ENCODE measurements at regions not wholly inside any gene's neighbourhood (a gene's known extent, or its start where the extent isn't known, plus 50 kb on each side); places are given as distances from the start of the nearest gene placed in this dataset.

GRCh38 chr6:114989279-114989964 is 646.6 kb upstream of the HS3ST5 start (continued):
- TF ChIP-seq, protein P1, sequence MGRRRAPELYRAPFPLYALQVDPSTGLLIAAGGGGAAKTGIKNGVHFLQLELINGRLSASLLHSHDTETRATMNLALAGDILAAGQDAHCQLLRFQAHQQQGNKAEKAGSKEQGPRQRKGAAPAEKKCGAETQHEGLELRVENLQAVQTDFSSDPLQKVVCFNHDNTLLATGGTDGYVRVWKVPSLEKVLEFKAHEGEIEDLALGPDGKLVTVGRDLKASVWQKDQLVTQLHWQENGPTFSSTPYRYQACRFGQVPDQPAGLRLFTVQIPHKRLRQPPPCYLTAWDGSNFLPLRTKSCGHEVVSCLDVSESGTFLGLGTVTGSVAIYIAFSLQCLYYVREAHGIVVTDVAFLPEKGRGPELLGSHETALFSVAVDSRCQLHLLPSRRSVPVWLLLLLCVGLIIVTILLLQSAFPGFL (CRISPR knock-in tag; IDR thresholded peaks at IDR 0.05), result no peak
- TF ChIP-seq HNRNPL (IDR thresholded peaks at IDR 0.05; ENCODE audit: low read depth, low read length) (no peak), ZNF274 (IDR thresholded peaks at IDR 0.05; ENCODE audit: borderline replicate concordance, low read depth, low read length) (no peak), CTCF (IDR thresholded peaks at IDR 0.05 in 2 of 3, conservative IDR thresholded peaks at IDR 0.05 in 1 of 3; ENCODE audit: insufficient read depth in 2 of 3, low read depth in 1 of 3, low read length in 3 of 3) (no peak), CCNT2 (IDR thresholded peaks at IDR 0.05; ENCODE audit: borderline replicate concordance, extremely low read depth, insufficient read length, low read depth, low read length) (no peak)

- Histone ChIP-seq H3K9me3 (replicated peaks; ENCODE audit: control insufficient read depth, insufficient read depth, low read depth, low read length) (no peaks in the 10 kb centered on the region; the same call in 1 of the 2 replicates), H3K79me2 (ENCODE audit: control insufficient read depth, insufficient read depth, low read length) (no peaks in the 10 kb centered on the region), H3K27ac (ENCODE audit: extremely low read depth, low read depth, low read length) (no peak overlapping the region), H3K27me3 (ENCODE audit: control insufficient read depth in 2 of 2, insufficient read depth in 2 of 2, low read length in 2 of 2) (no peaks in the 10 kb centered on the region), H4K20me1 (replicated peaks; ENCODE audit: control insufficient read depth, insufficient read depth, low read length) (no peaks in the 10 kb centered on the region), H3K4me3 (no peak overlapping the region), H3K36me3 (ENCODE audit: control insufficient read depth, insufficient read depth, low read length) (no peaks in the 10 kb centered on the region), H3K9ac (ENCODE audit: insufficient read depth in 1 of 2, low read depth in 2 of 2, low read length in 2 of 2) (no peak overlapping the region), H3K4me1 (replicated peaks in 1 of 2; ENCODE audit: control insufficient read depth in 2 of 2, insufficient read depth in 2 of 2, low read length in 2 of 2) (no peaks in the 10 kb centered on the region), H3K4me2 (ENCODE audit: insufficient read depth, low read length) (no peak overlapping the region), H3K9me1 (ENCODE audit: control insufficient read depth, insufficient read depth, low read length) (no peaks in the 10 kb centered on the region), H2AFZ (ENCODE audit: low read depth, low read length) (no peak overlapping the region)
- FAIRE-seq, result no peak
- intact Hi-C loops (cut with micrococcal nuclease), result no loop called here
- in situ Hi-C loops (cut with MboI), result no loop called here
- no peak for ATAC-seq
- DNase-seq (ENCODE audit: extremely low read depth in 1 of 4, low spot score in 3 of 4), result no peak
- no TSS peak for BruUV-seq (replicated peaks)
- POLR2A ChIA-PET, result no interaction called here
- CTCF ChIA-PET (ENCODE audit: low intra/inter-chr PET ratio), result no interaction called here
- WGBS (ENCODE audit: insufficient coverage, low coverage, missing lambda C conversion rate), result 10% methylated on average over 2 of the region's 2 CpGs
- no peak for TF ChIP-seq NR2C2 (CRISPR knock-in tag; IDR thresholded peaks at IDR 0.05)
- TF ChIP-seq NR2C2 (tag; IDR thresholded peaks at IDR 0.05), result no peak
- no peak for TF ChIP-seq RB1 (IDR thresholded peaks at IDR 0.05; ENCODE audit: low read depth)
- TF ChIP-seq, protein P2, sequence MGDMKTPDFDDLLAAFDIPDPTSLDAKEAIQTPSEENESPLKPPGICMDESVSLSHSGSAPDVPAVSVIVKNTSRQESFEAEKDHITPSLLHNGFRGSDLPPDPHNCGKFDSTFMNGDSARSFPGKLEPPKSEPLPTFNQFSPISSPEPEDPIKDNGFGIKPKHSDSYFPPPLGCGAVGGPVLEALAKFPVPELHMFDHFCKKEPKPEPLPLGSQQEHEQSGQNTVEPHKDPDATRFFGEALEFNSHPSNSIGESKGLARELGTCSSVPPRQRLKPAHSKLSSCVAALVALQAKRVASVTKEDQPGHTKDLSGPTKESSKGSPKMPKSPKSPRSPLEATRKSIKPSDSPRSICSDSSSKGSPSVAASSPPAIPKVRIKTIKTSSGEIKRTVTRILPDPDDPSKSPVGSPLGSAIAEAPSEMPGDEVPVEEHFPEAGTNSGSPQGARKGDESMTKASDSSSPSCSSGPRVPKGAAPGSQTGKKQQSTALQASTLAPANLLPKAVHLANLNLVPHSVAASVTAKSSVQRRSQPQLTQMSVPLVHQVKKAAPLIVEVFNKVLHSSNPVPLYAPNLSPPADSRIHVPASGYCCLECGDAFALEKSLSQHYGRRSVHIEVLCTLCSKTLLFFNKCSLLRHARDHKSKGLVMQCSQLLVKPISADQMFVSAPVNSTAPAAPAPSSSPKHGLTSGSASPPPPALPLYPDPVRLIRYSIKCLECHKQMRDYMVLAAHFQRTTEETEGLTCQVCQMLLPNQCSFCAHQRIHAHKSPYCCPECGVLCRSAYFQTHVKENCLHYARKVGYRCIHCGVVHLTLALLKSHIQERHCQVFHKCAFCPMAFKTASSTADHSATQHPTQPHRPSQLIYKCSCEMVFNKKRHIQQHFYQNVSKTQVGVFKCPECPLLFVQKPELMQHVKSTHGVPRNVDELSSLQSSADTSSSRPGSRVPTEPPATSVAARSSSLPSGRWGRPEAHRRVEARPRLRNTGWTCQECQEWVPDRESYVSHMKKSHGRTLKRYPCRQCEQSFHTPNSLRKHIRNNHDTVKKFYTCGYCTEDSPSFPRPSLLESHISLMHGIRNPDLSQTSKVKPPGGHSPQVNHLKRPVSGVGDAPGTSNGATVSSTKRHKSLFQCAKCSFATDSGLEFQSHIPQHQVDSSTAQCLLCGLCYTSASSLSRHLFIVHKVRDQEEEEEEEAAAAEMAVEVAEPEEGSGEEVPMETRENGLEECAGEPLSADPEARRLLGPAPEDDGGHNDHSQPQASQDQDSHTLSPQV (IDR thresholded peaks at IDR 0.05), result no peak
- TF ChIP-seq NCOA2 (IDR thresholded peaks at IDR 0.05; ENCODE audit: partially characterized antibody in 2 of 2), result no peak
- TF ChIP-seq HEY1 (CRISPR knock-in tag; IDR thresholded peaks at IDR 0.05; ENCODE audit: borderline replicate concordance), result no peak
- no peak for TF ChIP-seq RBM22 (IDR thresholded peaks at IDR 0.05; ENCODE audit: low read depth, low read length, poor library complexity, severe bottlenecking)
- TF ChIP-seq RUNX1 (IDR thresholded peaks at IDR 0.05; ENCODE audit: low read depth), result no peak
- TF ChIP-seq ZC3H8 (IDR thresholded peaks at IDR 0.05), result no peak
These were observed 644.5 kb upstream of the HS3ST5 start for GRCh38 chr6:114987281-114987680.

Measured in K562 (cell line).